ENCODE measurements at regions not wholly inside any gene's neighbourhood (a gene's known extent, or its start where the extent isn't known, plus 50 kb on each side); places are given as distances from the start of the nearest gene placed in this dataset.

- no peaks in the 10 kb centered on the region for H3K4me1 ChIP-seq (ENCODE audit: control insufficient read depth in 1 of 2, low read depth in 2 of 2)
- H3K27ac ChIP-seq, result no peak overlapping the region
- DNase-seq (ENCODE audit: low spot score), result no peak
- ATAC-seq (ENCODE audit: insufficient number of reproducible peaks, low FRiP score, low read depth), result no peak
- no peaks in the 10 kb centered on the region for H3K9me3 ChIP-seq
- H3K27me3 ChIP-seq (replicated peaks; ENCODE audit: insufficient read depth), result no peaks in the 10 kb centered on the region
- H3K4me3 ChIP-seq, result no peak overlapping the region
- no peaks in the 10 kb centered on the region for H3K36me3 ChIP-seq
- TF ChIP-seq CTCF (IDR thresholded peaks at IDR 0.05), result no peak
Observed at GRCh38 chrX:69293776-69294601, 128.7 kb upstream of the PJA1 start.

- Histone ChIP-seq H3K9me3 (no peaks in the 10 kb centered on the region), H3K27ac (no peak overlapping the region), H3K27me3 (replicated peaks; ENCODE audit: insufficient read depth) (no peaks in the 10 kb centered on the region), H3K4me1 (ENCODE audit: control insufficient read depth in 1 of 2, low read depth in 2 of 2) (no peaks in the 10 kb centered on the region), H3K4me3 (no peak overlapping the region), H3K36me3 (no peaks in the 10 kb centered on the region)
- no peak for TF ChIP-seq CTCF (IDR thresholded peaks at IDR 0.05)
- DNase-seq (ENCODE audit: low spot score) (no peak), ATAC-seq (ENCODE audit: insufficient number of reproducible peaks, low FRiP score, low read depth) (no peak)
Observed at GRCh38 chrX:69291116-69291515, 125.9 kb upstream of the PJA1 start.

- no peaks in the 10 kb centered on the region for H3K9me3 ChIP-seq
- no peak for TF ChIP-seq CTCF (IDR thresholded peaks at IDR 0.05)
- H3K36me3 ChIP-seq, result no peaks in the 10 kb centered on the region
- H3K4me3 ChIP-seq, result no peak overlapping the region
- DNase-seq (ENCODE audit: low spot score) (no peak), ATAC-seq (ENCODE audit: insufficient number of reproducible peaks, low FRiP score, low read depth) (no peak)
- H3K27ac ChIP-seq, result no peak overlapping the region
- no peaks in the 10 kb centered on the region for H3K4me1 ChIP-seq (ENCODE audit: control insufficient read depth in 1 of 2, low read depth in 2 of 2)
- H3K27me3 ChIP-seq (replicated peaks; ENCODE audit: insufficient read depth), result no peaks in the 10 kb centered on the region
Observed at GRCh38 chrX:69290292-69290691, 125.0 kb upstream of the PJA1 start.

- no peak for TF ChIP-seq CTCF (IDR thresholded peaks at IDR 0.05)
- DNase-seq (ENCODE audit: low spot score) (no peak), ATAC-seq (ENCODE audit: insufficient number of reproducible peaks, low FRiP score, low read depth) (no peak)
Observed at GRCh38 chrX:69289793-69290123, 124.5 kb upstream of the PJA1 start.

GRCh38 chrX:69289046-69289792 is 124.0 kb upstream of the PJA1 start:
- ATAC-seq (ENCODE audit: insufficient number of reproducible peaks, low FRiP score, low read depth) (no peak), DNase-seq (ENCODE audit: low spot score) (no peak)
- no peak overlapping the region for H3K4me3 ChIP-seq
- no peaks in the 10 kb centered on the region for H3K36me3 ChIP-seq
- no peaks in the 10 kb centered on the region for H3K27me3 ChIP-seq (replicated peaks; ENCODE audit: insufficient read depth)
- no peak overlapping the region for H3K27ac ChIP-seq
- H3K9me3 ChIP-seq, result no peaks in the 10 kb centered on the region
- no peak for TF ChIP-seq CTCF (IDR thresholded peaks at IDR 0.05)
- no peaks in the 10 kb centered on the region for H3K4me1 ChIP-seq (ENCODE audit: control insufficient read depth in 1 of 2, low read depth in 2 of 2)

More at GRCh38 chrX:69289793-69290123, 124.5 kb upstream of the PJA1 start:
- Histone ChIP-seq H3K27me3 (replicated peaks; ENCODE audit: insufficient read depth) (no peaks in the 10 kb centered on the region), H3K4me3 (no peak overlapping the region), H3K4me1 (ENCODE audit: control insufficient read depth in 1 of 2, low read depth in 2 of 2) (no peaks in the 10 kb centered on the region), H3K9me3 (no peaks in the 10 kb centered on the region), H3K27ac (no peak overlapping the region), H3K36me3 (no peaks in the 10 kb centered on the region)

Measured in thoracic aorta (tissue), 2 donors.